GM18520 (cell line): ENCODE measurements at regions not wholly inside any gene's neighbourhood (a gene's known extent, or its start where the extent isn't known, plus 50 kb on each side); places are given as distances from the start of the nearest gene placed in this dataset.
A peak's percentile ranks its signal among the peaks of the same experiment; 100 is the strongest.

Source experiments
- ATAC-seq: cut with Tn5 transposase; IDR thresholded peaks from one replicate; pipeline ENCODE4 v1.9.1; 2021; ENCODE audit not compliant: unreplicated experiment

DNA sequence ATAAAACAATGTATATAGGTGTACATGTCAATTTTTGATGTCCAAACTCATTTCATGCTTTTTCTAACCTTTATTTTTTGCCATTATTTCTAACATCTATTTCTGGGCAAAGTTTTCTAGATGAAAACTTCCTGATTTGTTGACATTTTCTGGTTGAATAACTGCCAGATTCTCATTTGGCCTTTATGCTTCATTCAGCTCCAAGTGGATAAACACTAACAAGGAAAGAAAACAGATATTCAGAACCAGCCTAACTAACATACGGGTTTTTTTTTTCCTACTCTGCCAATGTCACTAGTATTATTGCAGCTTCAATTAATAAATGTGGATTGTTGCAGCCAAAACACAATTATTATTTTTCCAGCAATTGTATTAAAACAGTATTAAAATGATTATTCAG is 50.9 kb upstream of the RAP1GDS1 start:
- ATAC-seq, result no peak

GRCh38 chr4:98209111-98209510 is 52.1 kb upstream of the RAP1GDS1 start:
- ATAC-seq, result no peak

DNA sequence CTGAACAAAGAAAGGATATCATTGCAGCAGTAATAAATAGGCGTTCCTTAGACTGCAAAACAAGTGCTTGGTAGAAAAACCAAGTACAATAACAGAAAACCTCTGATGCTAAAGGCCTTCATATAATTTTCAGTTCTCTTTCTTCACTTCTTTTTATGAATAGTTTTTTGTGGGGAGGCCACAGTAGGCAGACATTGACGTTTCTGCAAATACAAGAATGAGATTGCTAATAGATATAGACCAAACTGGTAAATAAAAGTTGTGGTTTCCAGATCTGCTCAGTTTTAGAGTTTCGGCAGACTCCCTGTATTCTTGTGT is 57.0 kb upstream of the RAP1GDS1 start:
- peak; percentile 35 for ATAC-seq

DNA sequence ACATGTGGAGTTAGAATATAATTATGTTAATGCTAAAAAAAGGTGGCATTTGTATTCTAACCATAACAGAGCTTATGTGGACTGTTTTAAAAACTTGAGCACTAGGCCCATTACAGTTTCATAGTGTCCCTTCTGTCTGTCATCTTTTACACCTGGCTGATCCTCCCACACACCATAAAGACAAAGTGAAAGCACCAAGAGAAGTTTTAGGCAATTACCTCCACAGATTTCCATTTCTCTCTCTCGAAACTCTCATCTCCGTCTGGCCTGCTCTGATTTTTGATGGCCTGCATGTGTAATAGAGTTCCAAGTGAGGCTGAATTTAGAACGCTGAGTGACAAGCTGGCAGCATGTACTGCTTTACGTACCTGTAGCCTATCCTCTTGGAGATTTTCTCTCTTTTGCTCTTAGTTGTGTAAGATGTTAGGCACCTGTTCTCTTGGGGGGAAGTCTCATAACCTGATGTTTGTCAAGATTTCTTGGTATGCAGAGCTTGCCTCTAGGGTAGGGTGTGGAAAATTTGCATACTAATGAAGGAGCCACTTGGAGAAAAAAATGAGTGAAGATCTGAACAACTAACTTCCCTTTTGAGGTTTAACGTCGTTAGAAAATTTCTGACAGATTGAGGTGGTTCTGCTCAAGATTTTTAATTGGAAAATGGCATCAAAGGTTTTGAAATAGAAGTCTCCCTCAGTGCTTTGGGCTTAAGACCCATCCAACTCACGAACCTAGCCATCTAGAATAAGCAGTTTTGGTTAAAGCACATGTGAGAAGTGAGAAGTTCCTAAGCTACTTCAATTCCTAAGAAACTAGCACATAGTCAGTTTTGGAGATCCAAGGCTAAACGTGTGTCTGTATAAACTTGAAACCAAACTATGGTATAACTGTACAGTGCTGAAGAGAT is 57.6 kb upstream of the RAP1GDS1 start:
- ATAC-seq, result peak; percentile 72

DNA sequence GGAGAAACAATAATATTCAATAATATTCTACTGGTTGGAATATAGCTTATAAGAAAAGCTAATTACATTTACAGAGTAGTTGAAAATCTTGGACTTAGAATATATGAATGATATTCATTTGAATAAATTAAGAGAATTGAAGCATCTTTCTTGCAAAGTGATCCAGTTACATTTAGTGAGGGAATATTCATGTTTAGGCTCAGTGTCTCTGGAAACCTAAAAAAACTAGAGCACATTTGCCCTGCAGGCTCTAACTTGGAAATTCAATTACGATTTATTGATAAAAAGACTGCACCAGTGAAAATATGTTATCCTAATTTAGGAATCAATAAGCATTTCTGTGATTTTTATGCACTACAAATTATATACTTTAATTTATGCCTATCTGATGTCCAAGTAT is 58.3 kb upstream of the RAP1GDS1 start:
- no peak for ATAC-seq

DNA sequence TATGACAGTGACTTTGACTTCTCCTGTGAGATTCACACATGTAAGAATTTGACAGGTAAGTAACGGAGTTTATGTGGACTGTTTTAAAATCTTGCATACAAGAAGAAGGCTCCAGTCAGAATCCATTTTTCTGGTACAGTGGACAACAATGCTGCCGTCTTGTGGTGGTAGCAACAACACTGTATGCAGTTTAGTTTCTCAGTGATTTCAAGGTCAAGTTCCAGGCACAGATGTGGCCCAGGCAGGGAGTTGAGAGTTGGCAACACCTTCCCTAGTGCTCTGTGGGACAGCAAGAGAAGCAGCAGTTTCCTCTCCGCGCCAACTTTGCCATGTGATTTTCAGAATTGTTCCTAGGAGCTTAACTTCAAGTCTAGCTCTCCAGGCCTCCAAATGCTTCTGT is 56.0 kb upstream of the STPG2 start:
- no peak for ATAC-seq

DNA sequence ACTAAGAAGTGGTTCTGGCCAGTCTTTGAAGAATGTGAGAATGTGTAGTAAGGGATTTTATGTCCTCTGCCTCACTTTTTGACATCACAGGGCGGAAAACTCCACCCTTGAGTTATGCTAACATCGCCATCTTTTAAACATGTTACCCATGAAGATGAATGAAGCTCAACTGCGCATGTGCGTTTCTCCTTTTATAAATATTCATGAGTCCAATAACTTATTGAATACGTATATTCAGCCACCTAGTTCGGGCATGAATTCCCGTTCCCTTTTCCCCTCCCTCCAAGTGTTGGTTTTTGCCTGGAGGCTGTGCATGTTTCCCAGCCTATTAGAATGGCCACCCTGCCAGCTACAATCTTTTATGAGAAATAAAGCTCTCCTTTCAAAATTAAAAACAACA is 51.7 kb upstream of the STPG2 start:
- ATAC-seq, result no peak

DNA sequence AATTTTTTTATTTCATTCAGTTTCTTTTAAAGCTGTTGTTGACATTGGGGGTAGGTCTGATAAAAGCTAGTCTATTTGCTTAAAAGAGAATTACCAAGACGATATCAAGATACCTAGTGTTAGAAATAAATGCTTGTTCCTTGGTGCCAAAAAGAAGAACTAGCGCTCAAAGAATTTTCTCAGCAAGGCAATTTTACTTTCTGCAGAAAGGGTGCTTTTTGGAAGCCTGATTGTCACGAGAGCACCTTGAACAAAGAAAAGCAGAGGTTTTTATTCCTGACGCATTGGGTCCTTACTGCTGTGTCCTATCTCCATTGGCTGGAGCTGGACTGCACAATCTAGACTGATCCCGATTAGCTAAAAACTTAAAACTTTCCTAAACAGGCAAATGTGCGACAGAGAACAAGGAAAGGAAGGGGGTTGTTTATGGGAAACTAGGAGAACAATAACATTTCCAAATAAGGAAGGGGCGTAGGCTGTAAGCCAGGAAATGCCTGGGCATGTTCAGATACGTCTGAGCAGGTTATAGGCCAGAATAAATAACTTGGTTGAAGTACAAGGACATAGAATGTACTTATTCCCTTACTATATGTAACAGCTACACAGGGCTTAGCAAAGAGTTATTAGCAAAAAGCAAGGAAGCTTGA is 50.3 kb upstream of the STPG2 start:
- no peak for ATAC-seq
